Endothelial cell of umbilical vein (primary cell): ENCODE measurements at regions not wholly inside any gene's neighbourhood (a gene's known extent, or its start where the extent isn't known, plus 50 kb on each side); places are given as distances from the start of the nearest gene placed in this dataset.

Experiments
- BruUV-seq: library from RNA; stranded (reverse); fragments of 400-500 nt; replicated peaks from 2 replicates; lab custom pipeline; 2021; lab: Mats Ljungman, UMichigan
- CTCF ChIA-PET: fragments of 300-600, 350-600 bp; sonication (Branson Sonifier 250); formaldehyde crosslinking; loops from one replicate; lab custom pipeline; 2021; ENCODE audit warnings: antibody characterized with exemption, inconsistent platforms; lab: Charles Lee
- POLR2A ChIA-PET: fragments of 300-600, 350-600 bp; sonication (Branson Sonifier 250); formaldehyde crosslinking; loops from one replicate; lab custom pipeline; 2021; ENCODE audit warnings: antibody characterized with exemption, inconsistent platforms; lab: Charles Lee
- DNase-seq: peaks from one replicate; pipeline ENCODE4 v3.0.0-alpha.2; 2011; ENCODE audit warnings: low read depth, low spot score
- FAIRE-seq: peaks from 2 replicates; lab custom pipeline; 2011; peaks lifted over from hg19 to GRCh38; lab: Jason Lieb, UNC
- H2AFZ ChIP-seq: 2 replicates; pipeline ENCODE4 v1.6.0; 2012; ENCODE audit warnings: low read depth, low read length, control low read depth, inconsistent platforms
- H3K27ac ChIP-seq: 2 replicates; pipeline ENCODE4 v1.5.1; 2011; ENCODE audit warnings: low read depth, mild to moderate bottlenecking, control low read depth, low read length, moderate library complexity; ENCODE audit not compliant: insufficient read depth
- H3K27me3 ChIP-seq, 2 experiments: 2 replicates each; pipeline versions ENCODE4 v1.6.0 to v1.6.1; 2011; ENCODE audit warnings: low read length in 2 of 2, mixed read lengths in 1 of 2; ENCODE audit not compliant: control insufficient read depth in 2 of 2, insufficient read depth in 2 of 2
- H3K36me3 ChIP-seq, 2 experiments: 2 replicates in 1 of 2; 3 replicates in 1 of 2; pipeline ENCODE4 v1.5.1; 2011; ENCODE audit warnings: low read length in 2 of 2, mild to moderate bottlenecking in 1 of 2, moderate library complexity in 1 of 2; ENCODE audit not compliant: control insufficient read depth in 2 of 2, insufficient read depth in 2 of 2; ENCODE audit errors: extremely low read depth in 1 of 2
- H3K4me1 ChIP-seq: 3 replicates; pipeline ENCODE4 v1.5.1; 2011; ENCODE audit warnings: mild to moderate bottlenecking, low read length; ENCODE audit not compliant: control insufficient read depth, insufficient read depth; ENCODE audit errors: extremely low read depth
- H3K4me2 ChIP-seq: 2 replicates; pipeline ENCODE4 v1.6.1; 2011; ENCODE audit warnings: low read length, control low read depth, mixed read lengths; ENCODE audit not compliant: insufficient read depth
- H3K4me3 ChIP-seq, 3 experiments: fragments of 200-600 bp in 1 of 3; sonication (generic), shearing (Covaris generic) in 1 of 3; replicated peaks in 1 of 3; 2 replicates each; pipeline ENCODE4 v1.5.1; 2011 to 2016; ENCODE audit warnings: control low read depth in 3 of 3, low read length in 3 of 3, mild to moderate bottlenecking in 2 of 3, inconsistent platforms in 1 of 3, low read depth in 1 of 3, moderate library complexity in 1 of 3; ENCODE audit not compliant: insufficient read depth in 1 of 3
- H3K79me2 ChIP-seq: 2 replicates; pipeline ENCODE4 v1.6.0; 2012; ENCODE audit warnings: low read length, inconsistent platforms; ENCODE audit not compliant: control insufficient read depth, insufficient read depth
- H3K9ac ChIP-seq: replicated peaks from 2 replicates; pipeline ENCODE3; 2011; ENCODE audit warnings: low read length, control low read depth; ENCODE audit not compliant: insufficient read depth; ENCODE audit errors: extremely low read depth
- H3K9me1 ChIP-seq: replicated peaks from 3 replicates; pipeline ENCODE4 v1.6.0; 2011; ENCODE audit warnings: mild to moderate bottlenecking, low read length; ENCODE audit not compliant: control insufficient read depth, insufficient read depth; ENCODE audit errors: extremely low read depth
- H3K9me3 ChIP-seq: replicated peaks from 2 replicates; pipeline ENCODE4 v1.5.1; 2012; ENCODE audit warnings: low read length, inconsistent platforms; ENCODE audit not compliant: control insufficient read depth, insufficient read depth
- H4K20me1 ChIP-seq: replicated peaks from 2 replicates; pipeline ENCODE3; 2011; ENCODE audit warnings: mild to moderate bottlenecking, low read length; ENCODE audit not compliant: control insufficient read depth, insufficient read depth; ENCODE audit errors: extremely low read depth
- CTCF ChIP-seq, 2 donors: IDR thresholded peaks; 1 replicate in 1 of 2; 2 replicates in 1 of 2; pipeline ENCODE4 v1.5.1; 2011; ENCODE audit warnings: low read length in 2 of 2, mild to moderate bottlenecking in 2 of 2, moderate library complexity in 2 of 2, control low read depth in 1 of 2, inconsistent platforms in 1 of 2, low read depth in 1 of 2; ENCODE audit not compliant: insufficient read depth in 1 of 2; ENCODE audit errors: extremely low read depth in 1 of 2
- EZH2 ChIP-seq: IDR thresholded peaks from 2 replicates; pipeline ENCODE4 v1.6.1; 2012; ENCODE audit warnings: borderline replicate concordance, low read depth, mild to moderate bottlenecking, moderate library complexity, low read length, inconsistent platforms; ENCODE audit not compliant: severe bottlenecking
- FOS ChIP-seq: IDR thresholded peaks from 2 replicates; pipeline ENCODE4 v1.6.1; 2011; ENCODE audit warnings: mild to moderate bottlenecking, low read length, moderate library complexity, borderline replicate concordance; ENCODE audit not compliant: insufficient read depth
- JUN ChIP-seq: IDR thresholded peaks from 2 replicates; pipeline ENCODE4 v1.6.1; 2011; ENCODE audit warnings: borderline replicate concordance, low read depth; ENCODE audit not compliant: insufficient read length, insufficient read depth
- MAX ChIP-seq: IDR thresholded peaks from 2 replicates; pipeline ENCODE4 v1.6.1; 2011; ENCODE audit not compliant: insufficient read depth, insufficient read length
- POLR2A ChIP-seq: IDR thresholded peaks from 2 replicates; pipeline ENCODE4 v1.6.1; 2012; ENCODE audit warnings: low read depth, mild to moderate bottlenecking, control low read depth, low read length
- POLR2AphosphoS5 ChIP-seq: IDR thresholded peaks from 2 replicates; pipeline ENCODE4 v1.6.1; 2012; ENCODE audit warnings: low read depth, mild to moderate bottlenecking, control low read depth, low read length, moderate library complexity; ENCODE audit not compliant: insufficient read depth
- dilution Hi-C: fragments of 300-500 bp; cut with MboI; formaldehyde crosslinking; loops from one replicate; pipeline ENCODE4 v1.15.0; 2019; ENCODE audit warnings: low sequenced_read_pairs; ENCODE audit not compliant: extremely low pct_ligation_motif_present
- intact Hi-C: fragments of 100-400 bp; cut with micrococcal nuclease; formaldehyde crosslinking; loops from one replicate; pipeline ENCODE4 v1.10.0; 2022

- Histone ChIP-seq H2AFZ (no peak overlapping the region), H3K36me3 (no peaks in the 10 kb centered on the region), H3K27me3 (no peaks in the 10 kb centered on the region), H3K9me3 (no peaks in the 10 kb centered on the region), H3K27ac (no peak overlapping the region), H3K9ac (no peak overlapping the region), H3K4me3 (no peak overlapping the region), H4K20me1 (no peaks in the 10 kb centered on the region), H3K9me1 (no peaks in the 10 kb centered on the region), H3K4me1 (peaks cover under 1% of the 10 kb centered on the region), H3K79me2 (no peaks in the 10 kb centered on the region), H3K4me2 (no peak overlapping the region)
- dilution Hi-C loops (no loop called here), intact Hi-C loops (no loop called here)
- no peak for TF ChIP-seq POLR2A
- no peak for TF ChIP-seq EZH2
- no peak for TF ChIP-seq CTCF (IDR thresholded peaks at IDR 0.05; ENCODE audit: extremely low read depth in 1 of 2, insufficient read depth in 1 of 2, low read depth in 1 of 2, low read length in 2 of 2)
- no peak for TF ChIP-seq FOS
- no peak for TF ChIP-seq JUN
- TF ChIP-seq POLR2AphosphoS5: no peak
- TF ChIP-seq MAX: no peak
- no peak for DNase-seq
- no peak for FAIRE-seq
- BruUV-seq: no TSS peak
- ChIA-PET POLR2A (interaction anchor here (0.5 kb wide), 1 partner anchor 64 kb away, joined by 3 read pairs; no protein-coding TSS in a partner anchor), CTCF (interaction anchor here (1.0 to 1.1 kb wide), 3 partner anchors 12 to 102 kb away, joined by 3 to 5 read pairs (median 4); no protein-coding TSS in a partner anchor)
These were observed 552.5 kb downstream of the HAO1 start for GRCh38 chr20:7387638-7388193.
